Neutrophil (primary cell): ENCODE measurements at regions not wholly inside any gene's neighbourhood (a gene's known extent, or its start where the extent isn't known, plus 50 kb on each side); places are given as distances from the start of the nearest gene placed in this dataset.

Source experiments
- H3K27ac ChIP-seq: fragments of 200-600 bp; sonication (generic); 2 replicates; pipeline ENCODE4 v1.5.1; 2016; ENCODE audit warnings: mild to moderate bottlenecking, moderate library complexity
- H3K27me3 ChIP-seq: fragments of 200-600 bp; sonication (generic); 2 replicates; pipeline ENCODE4 v1.6.0; 2016; ENCODE audit warnings: mild to moderate bottlenecking
- H3K36me3 ChIP-seq: fragments of 200-600 bp; sonication (generic); 2 replicates; pipeline ENCODE4 v1.5.1; 2017
- H3K4me1 ChIP-seq, 2 experiments: fragments of 200-600 bp in 1 of 2; sonication (generic) in 1 of 2; 1 replicate in 1 of 2; 2 replicates in 1 of 2; pipeline versions ENCODE4 v1.5.1 to v1.6.1; 2013 to 2016; ENCODE audit warnings: low read depth in 1 of 2, low read length in 1 of 2, mild to moderate bottlenecking in 1 of 2, moderate library complexity in 1 of 2; ENCODE audit not compliant: control insufficient read depth in 1 of 2, insufficient read depth in 1 of 2
- H3K4me3 ChIP-seq, 2 experiments: fragments of 200-600 bp in 1 of 2; sonication (generic) in 1 of 2; 1 replicate in 1 of 2; 2 replicates in 1 of 2; pipeline ENCODE4 v1.5.1; 2013 to 2016; ENCODE audit warnings: low read depth in 1 of 2, low read length in 1 of 2, mild to moderate bottlenecking in 1 of 2, moderate library complexity in 1 of 2
- H3K9me3 ChIP-seq: fragments of 200-600 bp; sonication (generic); 2 replicates; pipeline ENCODE4 v1.5.1; 2016
- TF ChIP-seq, protein P1 (sequence below): fragments of 200-600 bp; sonication (generic); IDR thresholded peaks from 2 replicates; pipeline ENCODE4 v1.5.1; 2016; ENCODE audit warnings: antibody characterized with exemption

DNA sequence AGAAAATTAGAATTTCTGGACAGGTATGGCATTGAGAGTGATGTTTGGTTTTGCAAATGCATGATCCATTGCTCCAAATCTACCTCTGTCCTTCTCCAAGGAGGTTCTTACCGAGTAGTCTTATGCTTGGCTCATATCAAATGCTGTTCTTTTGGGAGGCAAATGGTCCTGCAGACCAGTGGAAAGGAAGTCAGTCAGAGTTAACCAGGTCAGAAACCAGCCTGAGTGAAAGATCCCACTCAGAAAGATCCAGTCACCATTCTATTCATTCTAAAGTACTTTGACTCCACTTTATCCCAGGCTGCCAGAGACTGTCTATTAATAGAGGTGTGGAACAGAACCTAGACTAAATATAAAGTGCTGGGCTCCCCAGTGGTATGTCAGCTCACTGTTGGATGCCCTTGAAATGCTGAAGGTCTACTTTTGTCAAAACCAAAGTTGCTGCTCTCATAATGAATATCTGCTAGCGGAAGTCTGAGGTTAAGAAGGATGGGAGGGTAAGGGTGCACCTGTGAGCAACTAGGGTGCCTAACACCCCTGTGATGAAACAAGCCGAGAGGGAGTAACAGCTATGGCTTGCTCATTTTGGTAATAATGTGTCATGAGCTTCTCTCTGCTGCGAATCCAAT, 302.2 kb downstream of the ZNF608 start:
- H3K36me3 ChIP-seq: no peaks in the 10 kb centered on the region
- H3K4me1 ChIP-seq: no peaks in the 10 kb centered on the region
- TF ChIP-seq, protein P1, sequence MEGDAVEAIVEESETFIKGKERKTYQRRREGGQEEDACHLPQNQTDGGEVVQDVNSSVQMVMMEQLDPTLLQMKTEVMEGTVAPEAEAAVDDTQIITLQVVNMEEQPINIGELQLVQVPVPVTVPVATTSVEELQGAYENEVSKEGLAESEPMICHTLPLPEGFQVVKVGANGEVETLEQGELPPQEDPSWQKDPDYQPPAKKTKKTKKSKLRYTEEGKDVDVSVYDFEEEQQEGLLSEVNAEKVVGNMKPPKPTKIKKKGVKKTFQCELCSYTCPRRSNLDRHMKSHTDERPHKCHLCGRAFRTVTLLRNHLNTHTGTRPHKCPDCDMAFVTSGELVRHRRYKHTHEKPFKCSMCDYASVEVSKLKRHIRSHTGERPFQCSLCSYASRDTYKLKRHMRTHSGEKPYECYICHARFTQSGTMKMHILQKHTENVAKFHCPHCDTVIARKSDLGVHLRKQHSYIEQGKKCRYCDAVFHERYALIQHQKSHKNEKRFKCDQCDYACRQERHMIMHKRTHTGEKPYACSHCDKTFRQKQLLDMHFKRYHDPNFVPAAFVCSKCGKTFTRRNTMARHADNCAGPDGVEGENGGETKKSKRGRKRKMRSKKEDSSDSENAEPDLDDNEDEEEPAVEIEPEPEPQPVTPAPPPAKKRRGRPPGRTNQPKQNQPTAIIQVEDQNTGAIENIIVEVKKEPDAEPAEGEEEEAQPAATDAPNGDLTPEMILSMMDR: no peak
- H3K27me3 ChIP-seq: no peaks in the 10 kb centered on the region
- no peaks in the 10 kb centered on the region for H3K9me3 ChIP-seq
- no peak overlapping the region for H3K4me3 ChIP-seq
- no peak overlapping the region for H3K27ac ChIP-seq

- no peaks in the 10 kb centered on the region for H3K9me3 ChIP-seq
- no peaks in the 10 kb centered on the region for H3K27me3 ChIP-seq
- no peaks in the 10 kb centered on the region for H3K36me3 ChIP-seq
- H3K4me1 ChIP-seq: no peaks in the 10 kb centered on the region
- TF ChIP-seq, protein P1: no peak
- H3K4me3 ChIP-seq: no peak overlapping the region
- H3K27ac ChIP-seq: no peak overlapping the region
Measured at GRCh38 chr5:124440471-124440870, 306.0 kb downstream of the ZNF608 start.

DNA sequence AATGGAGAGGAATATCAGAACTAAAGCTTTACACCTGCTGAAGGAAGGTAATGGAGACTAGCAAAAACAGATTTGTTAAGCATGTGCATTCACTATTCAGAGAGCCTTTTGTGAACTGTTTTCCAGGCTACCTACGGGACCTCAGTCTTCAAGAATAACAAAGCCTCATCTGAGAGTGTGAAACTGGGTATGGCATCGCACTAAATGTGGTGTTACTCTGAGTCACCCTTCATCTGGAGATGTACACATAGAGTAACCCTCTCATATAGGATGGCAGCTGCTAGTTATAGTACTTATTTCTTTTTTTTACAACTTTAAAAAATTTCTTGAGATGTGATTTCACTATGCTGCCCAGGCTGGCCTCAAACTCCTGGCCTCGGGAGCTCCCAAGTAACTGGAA, 306.8 kb downstream of the ZNF608 start:
- Histone ChIP-seq H3K27me3 (no peaks in the 10 kb centered on the region), H3K36me3 (no peaks in the 10 kb centered on the region), H3K4me3 (no peak overlapping the region), H3K9me3 (no peaks in the 10 kb centered on the region), H3K27ac (no peak overlapping the region), H3K4me1 (no peaks in the 10 kb centered on the region)
- TF ChIP-seq, protein P1: no peak

- Histone ChIP-seq H3K27ac (no peak overlapping the region), H3K4me3 (no peak overlapping the region), H3K4me1 (no peaks in the 10 kb centered on the region), H3K36me3 (no peaks in the 10 kb centered on the region), H3K9me3 (no peaks in the 10 kb centered on the region), H3K27me3 (no peaks in the 10 kb centered on the region)
- TF ChIP-seq, protein P1: no peak
Measured at GRCh38 chr5:124438903-124439281, 307.5 kb downstream of the ZNF608 start.

- H3K27ac ChIP-seq: no peak overlapping the region
- no peaks in the 10 kb centered on the region for H3K9me3 ChIP-seq
- H3K4me1 ChIP-seq: no peaks in the 10 kb centered on the region
- H3K36me3 ChIP-seq: no peaks in the 10 kb centered on the region
- TF ChIP-seq, protein P1: no peak
- no peak overlapping the region for H3K4me3 ChIP-seq
- H3K27me3 ChIP-seq: no peaks in the 10 kb centered on the region
Measured at GRCh38 chr5:124438026-124438902, 308.2 kb downstream of the ZNF608 start.
